HCT116 (cell line): ENCODE measurements at regions not wholly inside any gene's neighbourhood (a gene's known extent, or its start where the extent isn't known, plus 50 kb on each side); places are given as distances from the start of the nearest gene placed in this dataset.

Experiments
- ATAC-seq: fragments of 200-7000 bp; cut with Tn5 transposase; 2 replicates; pipeline ENCODE4 v1.9.1; 2020; ENCODE audit warnings: mild to moderate bottlenecking, moderate library complexity
- BruUV-seq: library from RNA; stranded (reverse); fragments of 400-500 nt; replicated peaks from 2 replicates; lab custom pipeline; 2021; lab: Mats Ljungman, UMichigan
- CTCF ChIA-PET: fragments of 300-600 bp; sonication (Branson Sonifier 250); formaldehyde crosslinking; loops from one replicate; lab custom pipeline; 2021; ENCODE audit warnings: antibody characterized with exemption; lab: Charles Lee
- POLR2A ChIA-PET: fragments of 300-600, 350-600 bp; sonication (Branson Sonifier 250); formaldehyde crosslinking; loops from one replicate; lab custom pipeline; 2021; ENCODE audit warnings: antibody characterized with exemption; lab: Charles Lee
- RAD21 ChIA-PET, 2 experiments: fragments of 300-600 bp; sonication (Branson Sonifier 250); formaldehyde crosslinking; loops; one replicate each; lab custom pipeline; 2023; ENCODE audit warnings: low total read pairs in 2 of 2; ENCODE audit not compliant: uncharacterized antibody in 2 of 2, unreplicated experiment in 2 of 2, low non-redundant PET in 1 of 2; lab: Charles Lee
- DNase-seq: peaks from one replicate; pipeline ENCODE4 v3.0.0-alpha.2; 2010; ENCODE audit warnings: low read depth, low spot score
- H2AFZ ChIP-seq: fragments of 200-600 bp; shearing (Covaris generic), sonication (generic); 2 replicates; pipeline ENCODE4 v1.6.1; 2017; ENCODE audit warnings: low read depth, mixed run types, mixed read lengths, antibody characterized with exemption, low read length; ENCODE audit not compliant: poor library complexity, severe bottlenecking
- H3K27ac ChIP-seq: 2 replicates; pipeline ENCODE4 v1.5.1; 2012; ENCODE audit warnings: low read depth, low read length
- H3K27me3 ChIP-seq: fragments of 200-600 bp; sonication (generic); 2 replicates; pipeline ENCODE4 v1.6.1; 2016; ENCODE audit warnings: mixed run types, low read length, mixed read lengths; ENCODE audit not compliant: insufficient read depth
- H3K36me3 ChIP-seq, 2 experiments: fragments of 200-500 bp in 1 of 2; fragments of 200-600 bp in 1 of 2; sonication (Bioruptor generic) in 1 of 2; sonication (generic) in 1 of 2; 2 replicates each; pipeline versions ENCODE4 v1.5.1 to v1.6.1; 2014 to 2016; ENCODE audit warnings: low read length in 2 of 2, inconsistent platforms in 1 of 2, mixed read lengths in 1 of 2, mixed run types in 1 of 2; ENCODE audit not compliant: insufficient read depth in 2 of 2, control insufficient read depth in 1 of 2
- H3K4me1 ChIP-seq, 2 experiments: fragments of 200-600 bp in 1 of 2; sonication (generic) in 1 of 2; 2 replicates each; pipeline versions ENCODE4 v1.5.1 to v1.6.1; 2012 to 2017; ENCODE audit warnings: low read length in 2 of 2, inconsistent platforms in 1 of 2, mild to moderate bottlenecking in 1 of 2, mixed read lengths in 1 of 2, mixed run types in 1 of 2, moderate library complexity in 1 of 2; ENCODE audit not compliant: insufficient read depth in 2 of 2, control insufficient read depth in 1 of 2
- H3K4me2 ChIP-seq: fragments of 200-600 bp; sonication (generic); 2 replicates; pipeline ENCODE4 v1.6.1; 2017; ENCODE audit warnings: mixed run types, low read length, mixed read lengths
- H3K4me3 ChIP-seq, 2 experiments: fragments of 200-600 bp in 1 of 2; sonication (generic) in 1 of 2; replicated peaks in 1 of 2; 2 replicates each; pipeline ENCODE4 v1.5.1; 2011 to 2016; ENCODE audit warnings: low read length in 2 of 2, control low read depth in 1 of 2, low read depth in 1 of 2, mild to moderate bottlenecking in 1 of 2, mixed read lengths in 1 of 2, mixed run types in 1 of 2
- H3K79me2 ChIP-seq: fragments of 200-600 bp; sonication (generic); 2 replicates; pipeline ENCODE4 v1.6.1; 2017; ENCODE audit warnings: mild to moderate bottlenecking, mixed run types, low read length, moderate library complexity, mixed read lengths; ENCODE audit not compliant: insufficient read depth
- H3K9ac ChIP-seq: fragments of 200-600 bp; sonication (generic); 2 replicates; pipeline ENCODE4 v1.6.1; 2016; ENCODE audit warnings: low read length, mixed read lengths
- H3K9me2 ChIP-seq: fragments of 200-600 bp; sonication (generic), shearing (Covaris generic); 2 replicates; pipeline ENCODE4 v1.6.1; 2017; ENCODE audit warnings: mixed run types, mild to moderate bottlenecking, moderate library complexity; ENCODE audit not compliant: insufficient read depth
- H3K9me3 ChIP-seq, 2 experiments: fragments of 200-500 bp in 1 of 2; fragments of 200-600 bp in 1 of 2; sonication (Bioruptor generic) in 1 of 2; sonication (generic) in 1 of 2; 2 replicates each; pipeline ENCODE4 v1.6.1; 2014 to 2017; ENCODE audit warnings: low read length in 2 of 2, mixed read lengths in 2 of 2, inconsistent platforms in 1 of 2, low read depth in 1 of 2, mild to moderate bottlenecking in 1 of 2, mixed run types in 1 of 2, moderate library complexity in 1 of 2; ENCODE audit not compliant: control insufficient read depth in 1 of 2, insufficient read depth in 1 of 2
- H4K20me1 ChIP-seq: fragments of 200-600 bp; sonication (generic), shearing (Covaris generic); 2 replicates; pipeline ENCODE4 v1.6.1; 2017; ENCODE audit warnings: mixed run types, mild to moderate bottlenecking, moderate library complexity; ENCODE audit not compliant: insufficient read depth
- CBX3 ChIP-seq: IDR thresholded peaks from 2 replicates; pipeline ENCODE4 v1.6.1; 2012; ENCODE audit warnings: low read depth
- CEBPB ChIP-seq: IDR thresholded peaks from 2 replicates; pipeline ENCODE4 v1.6.1; 2012; ENCODE audit warnings: low read depth
- EZH2 ChIP-seq: fragments of 200-600 bp; sonication (generic); IDR thresholded peaks from 2 replicates; pipeline ENCODE4 v1.6.1; 2017; ENCODE audit warnings: antibody characterized with exemption, mixed run types
- EZH2phosphoT487 ChIP-seq: fragments of 200-600 bp; IDR thresholded peaks from 2 replicates; pipeline ENCODE4 v1.6.1; 2018; ENCODE audit warnings: antibody characterized with exemption, borderline replicate concordance
- FOSL1 ChIP-seq: IDR thresholded peaks from 2 replicates; pipeline ENCODE4 v1.6.1; 2012; ENCODE audit warnings: low read depth
- POLR2A ChIP-seq: IDR thresholded peaks from 2 replicates; pipeline ENCODE4 v1.7.0; 2011; ENCODE audit warnings: borderline replicate concordance; ENCODE audit not compliant: insufficient read depth, insufficient read length; ENCODE audit errors: extremely low read depth
- POLR2AphosphoS5 ChIP-seq: IDR thresholded peaks from 2 replicates; pipeline ENCODE4 v1.6.1; 2011; ENCODE audit warnings: mild to moderate bottlenecking, low read depth, low read length, moderate library complexity
- RAD21 ChIP-seq: IDR thresholded peaks from 2 replicates; pipeline ENCODE4 v1.6.1; 2012; ENCODE audit warnings: low read depth, mild to moderate bottlenecking
- SIN3A ChIP-seq: IDR thresholded peaks from 2 replicates; pipeline ENCODE4 v1.6.1; 2012; ENCODE audit warnings: low read depth
- SP1 ChIP-seq: IDR thresholded peaks from 2 replicates; pipeline ENCODE4 v1.6.1; 2012; ENCODE audit warnings: low read depth
- SRF ChIP-seq: IDR thresholded peaks from 2 replicates; pipeline ENCODE4 v1.6.1; 2012; ENCODE audit warnings: low read depth
- TCF7L2 ChIP-seq: IDR thresholded peaks from 2 replicates; pipeline ENCODE4 v1.7.0; 2011; ENCODE audit warnings: borderline replicate concordance, inconsistent platforms; ENCODE audit not compliant: insufficient read depth, insufficient read length; ENCODE audit errors: extremely low read depth
- YY1 ChIP-seq: IDR thresholded peaks from 2 replicates; pipeline ENCODE4 v1.6.1; 2011; ENCODE audit warnings: low read length, low read depth, moderate library complexity, mild to moderate bottlenecking; ENCODE audit not compliant: insufficient replicate concordance; ENCODE audit errors: extremely low read depth
- ZFX ChIP-seq: fragments of 450-650 bp; IDR thresholded peaks from 2 replicates; pipeline ENCODE4 v1.6.1; 2017
- intact Hi-C: fragments of 100-400 bp; cut with micrococcal nuclease; formaldehyde crosslinking; loops from 2 replicates; pipeline ENCODE4 v1.10.0; 2022
- TF ChIP-seq, protein P1 (sequence below): IDR thresholded peaks from 2 replicates; pipeline ENCODE4 v1.6.1; 2011; ENCODE audit warnings: mild to moderate bottlenecking, low read length, moderate library complexity; ENCODE audit not compliant: insufficient replicate concordance; ENCODE audit errors: extremely low read depth
- TF ChIP-seq, protein P2 (sequence below): IDR thresholded peaks from 2 replicates; pipeline ENCODE4 v1.6.1; 2012
- TF ChIP-seq, protein P3 (sequence below): IDR thresholded peaks from 2 replicates; pipeline ENCODE4 v1.6.1; 2012; ENCODE audit warnings: low read depth
- TF ChIP-seq, protein P4 (sequence below): IDR thresholded peaks from 2 replicates; pipeline ENCODE4 v1.6.1; 2012

- RAD21 ChIA-PET = no interaction called here
- no peaks in the 10 kb centered on the region for H3K9me3 ChIP-seq
- no peaks in the 10 kb centered on the region for H3K36me3 ChIP-seq
- POLR2A ChIA-PET = interaction anchor here (0.7 kb wide), 1 partner anchor 200 kb away, joined by 3 read pairs; no protein-coding TSS in a partner anchor
- H3K4me3 ChIP-seq = no peak overlapping the region
- CTCF ChIA-PET = no interaction called here
- no peak overlapping the region for H3K27ac ChIP-seq
- no peak overlapping the region for H2AFZ ChIP-seq
- no peaks in the 10 kb centered on the region for H3K79me2 ChIP-seq
- H3K4me2 ChIP-seq = no peak overlapping the region
- DNase-seq (no peak), ATAC-seq (no peak)
- no peaks in the 10 kb centered on the region for H3K9me2 ChIP-seq
- intact Hi-C loops = no loop called here
- peaks cover 3 to 14% of the 10 kb centered on the region in 2 experiments; a peak in 3 of 4 replicates for H3K4me1 ChIP-seq
- no peak overlapping the region for H3K9ac ChIP-seq
- no peaks in the 10 kb centered on the region for H4K20me1 ChIP-seq
- BruUV-seq = no TSS peak
- no peaks in the 10 kb centered on the region for H3K27me3 ChIP-seq
- TF ChIP-seq CBX3 (no peak), EZH2phosphoT487 (no peak), POLR2A (no peak), ZFX (no peak), FOSL1 (no peak), SIN3A (no peak), RAD21 (no peak), EZH2 (no peak), CEBPB (no peak), YY1 (no peak), POLR2AphosphoS5 (no peak), SRF (no peak), TCF7L2 (no peak), SP1 (no peak)
- TF ChIP-seq, protein P1, sequence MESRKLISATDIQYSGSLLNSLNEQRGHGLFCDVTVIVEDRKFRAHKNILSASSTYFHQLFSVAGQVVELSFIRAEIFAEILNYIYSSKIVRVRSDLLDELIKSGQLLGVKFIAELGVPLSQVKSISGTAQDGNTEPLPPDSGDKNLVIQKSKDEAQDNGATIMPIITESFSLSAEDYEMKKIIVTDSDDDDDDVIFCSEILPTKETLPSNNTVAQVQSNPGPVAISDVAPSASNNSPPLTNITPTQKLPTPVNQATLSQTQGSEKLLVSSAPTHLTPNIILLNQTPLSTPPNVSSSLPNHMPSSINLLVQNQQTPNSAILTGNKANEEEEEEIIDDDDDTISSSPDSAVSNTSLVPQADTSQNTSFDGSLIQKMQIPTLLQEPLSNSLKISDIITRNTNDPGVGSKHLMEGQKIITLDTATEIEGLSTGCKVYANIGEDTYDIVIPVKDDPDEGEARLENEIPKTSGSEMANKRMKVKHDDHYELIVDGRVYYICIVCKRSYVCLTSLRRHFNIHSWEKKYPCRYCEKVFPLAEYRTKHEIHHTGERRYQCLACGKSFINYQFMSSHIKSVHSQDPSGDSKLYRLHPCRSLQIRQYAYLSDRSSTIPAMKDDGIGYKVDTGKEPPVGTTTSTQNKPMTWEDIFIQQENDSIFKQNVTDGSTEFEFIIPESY = no peak
- TF ChIP-seq, protein P2, sequence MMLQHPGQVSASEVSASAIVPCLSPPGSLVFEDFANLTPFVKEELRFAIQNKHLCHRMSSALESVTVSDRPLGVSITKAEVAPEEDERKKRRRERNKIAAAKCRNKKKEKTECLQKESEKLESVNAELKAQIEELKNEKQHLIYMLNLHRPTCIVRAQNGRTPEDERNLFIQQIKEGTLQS = no peak
- TF ChIP-seq, protein P3, sequence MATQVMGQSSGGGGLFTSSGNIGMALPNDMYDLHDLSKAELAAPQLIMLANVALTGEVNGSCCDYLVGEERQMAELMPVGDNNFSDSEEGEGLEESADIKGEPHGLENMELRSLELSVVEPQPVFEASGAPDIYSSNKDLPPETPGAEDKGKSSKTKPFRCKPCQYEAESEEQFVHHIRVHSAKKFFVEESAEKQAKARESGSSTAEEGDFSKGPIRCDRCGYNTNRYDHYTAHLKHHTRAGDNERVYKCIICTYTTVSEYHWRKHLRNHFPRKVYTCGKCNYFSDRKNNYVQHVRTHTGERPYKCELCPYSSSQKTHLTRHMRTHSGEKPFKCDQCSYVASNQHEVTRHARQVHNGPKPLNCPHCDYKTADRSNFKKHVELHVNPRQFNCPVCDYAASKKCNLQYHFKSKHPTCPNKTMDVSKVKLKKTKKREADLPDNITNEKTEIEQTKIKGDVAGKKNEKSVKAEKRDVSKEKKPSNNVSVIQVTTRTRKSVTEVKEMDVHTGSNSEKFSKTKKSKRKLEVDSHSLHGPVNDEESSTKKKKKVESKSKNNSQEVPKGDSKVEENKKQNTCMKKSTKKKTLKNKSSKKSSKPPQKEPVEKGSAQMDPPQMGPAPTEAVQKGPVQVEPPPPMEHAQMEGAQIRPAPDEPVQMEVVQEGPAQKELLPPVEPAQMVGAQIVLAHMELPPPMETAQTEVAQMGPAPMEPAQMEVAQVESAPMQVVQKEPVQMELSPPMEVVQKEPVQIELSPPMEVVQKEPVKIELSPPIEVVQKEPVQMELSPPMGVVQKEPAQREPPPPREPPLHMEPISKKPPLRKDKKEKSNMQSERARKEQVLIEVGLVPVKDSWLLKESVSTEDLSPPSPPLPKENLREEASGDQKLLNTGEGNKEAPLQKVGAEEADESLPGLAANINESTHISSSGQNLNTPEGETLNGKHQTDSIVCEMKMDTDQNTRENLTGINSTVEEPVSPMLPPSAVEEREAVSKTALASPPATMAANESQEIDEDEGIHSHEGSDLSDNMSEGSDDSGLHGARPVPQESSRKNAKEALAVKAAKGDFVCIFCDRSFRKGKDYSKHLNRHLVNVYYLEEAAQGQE = no peak
- TF ChIP-seq, protein P4, sequence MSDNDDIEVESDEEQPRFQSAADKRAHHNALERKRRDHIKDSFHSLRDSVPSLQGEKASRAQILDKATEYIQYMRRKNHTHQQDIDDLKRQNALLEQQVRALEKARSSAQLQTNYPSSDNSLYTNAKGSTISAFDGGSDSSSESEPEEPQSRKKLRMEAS = no peak
These were observed 66.3 kb upstream of the TRIM2 start for GRCh38 chr4:153137677-153138630.
